ENCODE measurements at regions not wholly inside any gene's neighbourhood (a gene's known extent, or its start where the extent isn't known, plus 50 kb on each side); places are given as distances from the start of the nearest gene placed in this dataset.
"Not testable (repeated sequence)": the region's sequence is repeated elsewhere in the genome, so short reads cannot be mapped to it uniquely, and the experiment has no call there.

DNA sequence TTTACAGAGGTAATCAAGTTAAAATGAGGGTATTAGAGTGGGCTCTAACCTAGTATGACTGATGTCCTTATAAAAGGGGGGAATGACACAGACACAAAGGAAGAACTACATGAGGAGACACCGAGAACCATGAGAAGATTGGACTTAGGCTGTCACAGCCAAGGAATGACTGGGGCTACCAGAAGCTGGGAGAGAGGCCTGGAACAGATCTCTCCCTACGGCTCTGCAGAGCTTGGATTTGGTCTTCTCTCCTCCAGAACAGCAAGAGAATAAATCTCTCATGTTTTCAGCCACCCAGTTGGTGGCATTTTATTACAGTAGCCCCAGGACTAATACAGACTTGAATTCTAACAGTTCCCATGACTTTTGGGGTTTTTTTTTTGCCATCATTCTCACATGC is 110.8 kb downstream of the PSMG1 start:
- H4K20me1 ChIP-seq (replicated peaks; ENCODE audit: control insufficient read depth, extremely low read depth, insufficient read depth, low read length), result no peaks in the 10 kb centered on the region
- H3K9me1 ChIP-seq (replicated peaks; ENCODE audit: control insufficient read depth, extremely low read depth, insufficient read depth, low read length), result no peaks in the 10 kb centered on the region
- peaks cover 3 to 11% of the 10 kb centered on the region in 2 experiments for H3K27me3 ChIP-seq (ENCODE audit: control insufficient read depth in 2 of 2, insufficient read depth in 2 of 2, low read length in 2 of 2)
- no peak for FAIRE-seq
- no peaks in the 10 kb centered on the region for H3K36me3 ChIP-seq (ENCODE audit: control insufficient read depth in 2 of 2, extremely low read depth in 1 of 2, insufficient read depth in 2 of 2, low read length in 2 of 2)
- DNase-seq (ENCODE audit: low read depth, low spot score), result no peak
- ChIA-PET CTCF (no interaction called here), POLR2A (interaction anchor here (0.7 kb wide), 1 partner anchor 9 kb away, joined by 3 read pairs; no protein-coding TSS in a partner anchor)
- H3K9ac ChIP-seq (replicated peaks; ENCODE audit: extremely low read depth, insufficient read depth, low read length), result no peak overlapping the region
- dilution Hi-C loops (cut with MboI; ENCODE audit: extremely low pct_ligation_motif_present, low sequenced_read_pairs) (no loop called here), intact Hi-C loops (cut with micrococcal nuclease) (no loop called here)
- no TSS peak for BruUV-seq (replicated peaks)
- H2AFZ ChIP-seq (ENCODE audit: low read depth, low read length), result no peak overlapping the region
- TF ChIP-seq GATA2 (IDR thresholded peaks at IDR 0.05; ENCODE audit: insufficient read depth, insufficient read length, low read depth, low read length) (no peak), POLR2AphosphoS5 (IDR thresholded peaks at IDR 0.05; ENCODE audit: insufficient read depth, low read depth, low read length) (no peak), MYC (IDR thresholded peaks at IDR 0.05; ENCODE audit: low read depth, low read length) (no peak), FOS (IDR thresholded peaks at IDR 0.05; ENCODE audit: borderline replicate concordance, insufficient read depth, low read length) (no peak)
- TF ChIP-seq, protein P1, sequence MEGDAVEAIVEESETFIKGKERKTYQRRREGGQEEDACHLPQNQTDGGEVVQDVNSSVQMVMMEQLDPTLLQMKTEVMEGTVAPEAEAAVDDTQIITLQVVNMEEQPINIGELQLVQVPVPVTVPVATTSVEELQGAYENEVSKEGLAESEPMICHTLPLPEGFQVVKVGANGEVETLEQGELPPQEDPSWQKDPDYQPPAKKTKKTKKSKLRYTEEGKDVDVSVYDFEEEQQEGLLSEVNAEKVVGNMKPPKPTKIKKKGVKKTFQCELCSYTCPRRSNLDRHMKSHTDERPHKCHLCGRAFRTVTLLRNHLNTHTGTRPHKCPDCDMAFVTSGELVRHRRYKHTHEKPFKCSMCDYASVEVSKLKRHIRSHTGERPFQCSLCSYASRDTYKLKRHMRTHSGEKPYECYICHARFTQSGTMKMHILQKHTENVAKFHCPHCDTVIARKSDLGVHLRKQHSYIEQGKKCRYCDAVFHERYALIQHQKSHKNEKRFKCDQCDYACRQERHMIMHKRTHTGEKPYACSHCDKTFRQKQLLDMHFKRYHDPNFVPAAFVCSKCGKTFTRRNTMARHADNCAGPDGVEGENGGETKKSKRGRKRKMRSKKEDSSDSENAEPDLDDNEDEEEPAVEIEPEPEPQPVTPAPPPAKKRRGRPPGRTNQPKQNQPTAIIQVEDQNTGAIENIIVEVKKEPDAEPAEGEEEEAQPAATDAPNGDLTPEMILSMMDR (IDR thresholded peaks at IDR 0.05; ENCODE audit: extremely low read depth in 1 of 2, insufficient read depth in 1 of 2, low read depth in 1 of 2, low read length in 2 of 2), result no peak
- H3K9me3 ChIP-seq (replicated peaks; ENCODE audit: control insufficient read depth, insufficient read depth, low read length), result no peaks in the 10 kb centered on the region
- no peak overlapping the region for H3K4me3 ChIP-seq (replicated peaks in 1 of 3; ENCODE audit: insufficient read depth in 1 of 3, low read depth in 1 of 3, low read length in 3 of 3)
- no peak overlapping the region for H3K4me2 ChIP-seq (ENCODE audit: insufficient read depth, low read length)
- H3K79me2 ChIP-seq (ENCODE audit: control insufficient read depth, insufficient read depth, low read length), result no peaks in the 10 kb centered on the region
- no peak overlapping the region for H3K27ac ChIP-seq (ENCODE audit: insufficient read depth, low read depth, low read length)
- H3K4me1 ChIP-seq (ENCODE audit: control insufficient read depth, extremely low read depth, insufficient read depth, low read length), result peaks cover 3% of the 10 kb centered on the region

DNA sequence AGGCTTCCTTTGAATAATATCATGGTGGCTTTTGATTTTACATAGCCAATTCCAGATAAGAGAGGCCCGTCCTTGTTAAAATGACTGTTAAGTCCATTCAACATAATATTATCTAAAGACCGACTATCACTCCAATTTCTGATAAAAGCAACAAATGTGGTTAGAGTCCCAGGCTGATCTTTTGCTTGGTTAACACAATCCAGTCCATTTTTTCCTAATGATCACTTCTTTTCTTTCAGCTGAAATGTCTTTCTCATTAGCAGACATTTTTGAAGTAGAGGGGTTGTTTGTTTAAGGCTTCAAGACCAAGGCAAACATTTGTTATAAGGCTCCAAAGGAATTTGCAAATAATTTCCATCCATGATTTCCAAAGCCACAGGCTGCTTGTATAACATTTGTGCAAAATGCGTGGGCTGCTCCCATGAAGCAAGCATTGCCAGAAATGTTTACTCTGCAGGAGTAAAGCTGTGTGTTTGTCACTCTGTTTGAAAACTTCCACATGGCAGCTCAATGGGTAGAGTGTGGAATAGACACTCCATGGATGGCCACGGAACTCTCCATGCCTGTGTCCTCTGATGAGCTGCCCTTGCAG is 111.5 kb downstream of the PSMG1 start:
- H3K79me2 ChIP-seq (ENCODE audit: control insufficient read depth, insufficient read depth, low read length), result no peaks in the 10 kb centered on the region
- H2AFZ ChIP-seq (ENCODE audit: low read depth, low read length), result no peak overlapping the region
- no peak overlapping the region for H3K27ac ChIP-seq (ENCODE audit: insufficient read depth, low read depth, low read length)
- ChIA-PET CTCF (no interaction called here), POLR2A (no interaction called here)
- peaks cover 10% of the 10 kb centered on the region for H3K4me1 ChIP-seq (ENCODE audit: control insufficient read depth, extremely low read depth, insufficient read depth, low read length)
- H3K27me3 ChIP-seq (ENCODE audit: control insufficient read depth in 2 of 2, insufficient read depth in 2 of 2, low read length in 2 of 2), result peaks cover 3 to 11% of the 10 kb centered on the region in 2 experiments
- no peaks in the 10 kb centered on the region for H3K9me3 ChIP-seq (replicated peaks; ENCODE audit: control insufficient read depth, insufficient read depth, low read length)
- H4K20me1 ChIP-seq (replicated peaks; ENCODE audit: control insufficient read depth, extremely low read depth, insufficient read depth, low read length), result no peaks in the 10 kb centered on the region
- BruUV-seq (replicated peaks), result no TSS peak
- intact Hi-C loops (cut with micrococcal nuclease) (no loop called here), dilution Hi-C loops (cut with MboI; ENCODE audit: extremely low pct_ligation_motif_present, low sequenced_read_pairs) (no loop called here)
- H3K4me3 ChIP-seq (replicated peaks in 1 of 3; ENCODE audit: insufficient read depth in 1 of 3, low read depth in 1 of 3, low read length in 3 of 3), result no peak overlapping the region
- TF ChIP-seq GATA2 (IDR thresholded peaks at IDR 0.05; ENCODE audit: insufficient read depth, insufficient read length, low read depth, low read length), result no peak
- TF ChIP-seq, protein P2, sequence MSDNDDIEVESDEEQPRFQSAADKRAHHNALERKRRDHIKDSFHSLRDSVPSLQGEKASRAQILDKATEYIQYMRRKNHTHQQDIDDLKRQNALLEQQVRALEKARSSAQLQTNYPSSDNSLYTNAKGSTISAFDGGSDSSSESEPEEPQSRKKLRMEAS (IDR thresholded peaks at IDR 0.05; ENCODE audit: insufficient read depth, insufficient read length), result no peak
- DNase-seq (ENCODE audit: low read depth, low spot score), result no peak
- no peaks in the 10 kb centered on the region for H3K9me1 ChIP-seq (replicated peaks; ENCODE audit: control insufficient read depth, extremely low read depth, insufficient read depth, low read length)
- FAIRE-seq, result no peak
- H3K36me3 ChIP-seq (ENCODE audit: control insufficient read depth in 2 of 2, extremely low read depth in 1 of 2, insufficient read depth in 2 of 2, low read length in 2 of 2), result no peaks in the 10 kb centered on the region
- H3K4me2 ChIP-seq (ENCODE audit: insufficient read depth, low read length), result no peak overlapping the region
- H3K9ac ChIP-seq (replicated peaks; ENCODE audit: extremely low read depth, insufficient read depth, low read length), result no peak overlapping the region

DNA sequence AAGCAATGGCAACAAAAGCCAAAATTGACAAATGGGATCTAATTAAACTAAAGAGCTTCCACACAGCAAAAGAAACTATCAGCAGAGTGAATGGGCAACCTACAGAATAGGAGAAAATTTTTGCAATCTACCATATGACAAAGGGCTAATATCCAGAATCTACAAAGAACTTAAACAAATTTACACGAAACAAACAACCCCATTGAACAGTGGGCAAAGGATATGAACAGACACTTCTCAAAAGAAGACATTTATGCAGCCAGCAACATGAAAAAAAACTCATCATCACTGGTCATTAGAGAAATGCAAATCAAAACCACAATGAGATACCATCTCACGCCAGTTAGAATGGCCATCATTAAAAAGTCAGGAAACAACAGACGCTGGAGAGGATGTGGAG is 113.4 kb downstream of the PSMG1 start:
- H3K4me2 ChIP-seq (ENCODE audit: insufficient read depth, low read length); H3K9me1 ChIP-seq (replicated peaks; ENCODE audit: control insufficient read depth, extremely low read depth, insufficient read depth, low read length); H3K27me3 ChIP-seq (ENCODE audit: control insufficient read depth in 2 of 2, insufficient read depth in 2 of 2, low read length in 2 of 2); DNase-seq (ENCODE audit: low read depth, low spot score); H3K4me3 ChIP-seq (replicated peaks in 1 of 3; ENCODE audit: insufficient read depth in 1 of 3, low read depth in 1 of 3, low read length in 3 of 3); H3K9ac ChIP-seq (replicated peaks; ENCODE audit: extremely low read depth, insufficient read depth, low read length); POLR2A ChIA-PET; H4K20me1 ChIP-seq (replicated peaks; ENCODE audit: control insufficient read depth, extremely low read depth, insufficient read depth, low read length); H3K9me3 ChIP-seq (replicated peaks; ENCODE audit: control insufficient read depth, insufficient read depth, low read length); BruUV-seq (replicated peaks); intact Hi-C loops (cut with micrococcal nuclease); H3K79me2 ChIP-seq (ENCODE audit: control insufficient read depth, insufficient read depth, low read length); H3K36me3 ChIP-seq (ENCODE audit: control insufficient read depth in 2 of 2, extremely low read depth in 1 of 2, insufficient read depth in 2 of 2, low read length in 2 of 2); H2AFZ ChIP-seq (ENCODE audit: low read depth, low read length); H3K27ac ChIP-seq (ENCODE audit: insufficient read depth, low read depth, low read length); CTCF ChIA-PET; dilution Hi-C loops (cut with MboI; ENCODE audit: extremely low pct_ligation_motif_present, low sequenced_read_pairs); FAIRE-seq: not testable (repeated sequence)
- peaks cover 26% of the 10 kb centered on the region for H3K4me1 ChIP-seq (ENCODE audit: control insufficient read depth, extremely low read depth, insufficient read depth, low read length)

Data from endothelial cell of umbilical vein (primary cell).